ENCODE measurements at regions not wholly inside any gene's neighbourhood (a gene's known extent, or its start where the extent isn't known, plus 50 kb on each side); places are given as distances from the start of the nearest gene placed in this dataset.
A peak's percentile ranks its signal among the peaks of the same experiment; 100 is the strongest.

- DNase-seq (ENCODE audit: low read depth), result no peak
- TF ChIP-seq MYC (IDR thresholded peaks at IDR 0.05; ENCODE audit: low read depth, low read length), result no peak
- no peak for TF ChIP-seq CTCF (IDR thresholded peaks at IDR 0.05; ENCODE audit: low read depth, low read length)
- no peak for TF ChIP-seq MAX (IDR thresholded peaks at IDR 0.05; ENCODE audit: low read depth, low read length)
- TF ChIP-seq POLR2A (IDR thresholded peaks at IDR 0.05; ENCODE audit: extremely low read depth, insufficient read length), result no peak
- H3K4me3 ChIP-seq (ENCODE audit: low read depth, low read length), result no peak overlapping the region
These were observed 59.6 kb upstream of the SYN3 start for GRCh38 chr22:33117821-33118220.

- DNase-seq (ENCODE audit: low read depth), result peak; percentile 2
- TF ChIP-seq MYC (IDR thresholded peaks at IDR 0.05; ENCODE audit: low read depth, low read length) (no peak), MAX (IDR thresholded peaks at IDR 0.05; ENCODE audit: low read depth, low read length) (no peak), POLR2A (IDR thresholded peaks at IDR 0.05; ENCODE audit: extremely low read depth, insufficient read length) (no peak), CTCF (IDR thresholded peaks at IDR 0.05; ENCODE audit: low read depth, low read length) (no peak)
- no peak overlapping the region for H3K4me3 ChIP-seq (ENCODE audit: low read depth, low read length)
These were observed 58.8 kb upstream of the SYN3 start for GRCh38 chr22:33116841-33117547.

GRCh38 chr22:33114565-33114964 is 56.4 kb upstream of the SYN3 start:
- no peak overlapping the region for H3K4me3 ChIP-seq (ENCODE audit: low read depth, low read length)
- no peak for TF ChIP-seq MYC (IDR thresholded peaks at IDR 0.05; ENCODE audit: low read depth, low read length)
- TF ChIP-seq MAX (IDR thresholded peaks at IDR 0.05; ENCODE audit: low read depth, low read length), result no peak
- TF ChIP-seq CTCF (IDR thresholded peaks at IDR 0.05; ENCODE audit: low read depth, low read length), result no peak
- TF ChIP-seq POLR2A (IDR thresholded peaks at IDR 0.05; ENCODE audit: extremely low read depth, insufficient read length), result no peak
- DNase-seq (ENCODE audit: low read depth), result no peak

GRCh38 chr22:33112580-33112979 is 54.4 kb upstream of the SYN3 start:
- H3K4me3 ChIP-seq (ENCODE audit: low read depth, low read length), result no peak overlapping the region
- no peak for DNase-seq (ENCODE audit: low read depth)
- TF ChIP-seq MYC (IDR thresholded peaks at IDR 0.05; ENCODE audit: low read depth, low read length) (no peak), POLR2A (IDR thresholded peaks at IDR 0.05; ENCODE audit: extremely low read depth, insufficient read length) (no peak), MAX (IDR thresholded peaks at IDR 0.05; ENCODE audit: low read depth, low read length) (no peak), CTCF (IDR thresholded peaks at IDR 0.05; ENCODE audit: low read depth, low read length) (no peak)

GRCh38 chr22:33111491-33111890 is 53.3 kb upstream of the SYN3 start:
- TF ChIP-seq POLR2A (IDR thresholded peaks at IDR 0.05; ENCODE audit: extremely low read depth, insufficient read length) (no peak), CTCF (IDR thresholded peaks at IDR 0.05; ENCODE audit: low read depth, low read length) (no peak), MYC (IDR thresholded peaks at IDR 0.05; ENCODE audit: low read depth, low read length) (no peak), MAX (IDR thresholded peaks at IDR 0.05; ENCODE audit: low read depth, low read length) (no peak)
- H3K4me3 ChIP-seq (ENCODE audit: low read depth, low read length), result no peak overlapping the region
- no peak for DNase-seq (ENCODE audit: low read depth)

All from NB4 (cell line).